GM21447 (cell line): ENCODE measurements at regions not wholly inside any gene's neighbourhood (a gene's known extent, or its start where the extent isn't known, plus 50 kb on each side); places are given as distances from the start of the nearest gene placed in this dataset.

Source experiments
- ATAC-seq: cut with Tn5 transposase; IDR thresholded peaks from one replicate; pipeline ENCODE4 v1.9.1; 2021; ENCODE audit not compliant: unreplicated experiment

DNA sequence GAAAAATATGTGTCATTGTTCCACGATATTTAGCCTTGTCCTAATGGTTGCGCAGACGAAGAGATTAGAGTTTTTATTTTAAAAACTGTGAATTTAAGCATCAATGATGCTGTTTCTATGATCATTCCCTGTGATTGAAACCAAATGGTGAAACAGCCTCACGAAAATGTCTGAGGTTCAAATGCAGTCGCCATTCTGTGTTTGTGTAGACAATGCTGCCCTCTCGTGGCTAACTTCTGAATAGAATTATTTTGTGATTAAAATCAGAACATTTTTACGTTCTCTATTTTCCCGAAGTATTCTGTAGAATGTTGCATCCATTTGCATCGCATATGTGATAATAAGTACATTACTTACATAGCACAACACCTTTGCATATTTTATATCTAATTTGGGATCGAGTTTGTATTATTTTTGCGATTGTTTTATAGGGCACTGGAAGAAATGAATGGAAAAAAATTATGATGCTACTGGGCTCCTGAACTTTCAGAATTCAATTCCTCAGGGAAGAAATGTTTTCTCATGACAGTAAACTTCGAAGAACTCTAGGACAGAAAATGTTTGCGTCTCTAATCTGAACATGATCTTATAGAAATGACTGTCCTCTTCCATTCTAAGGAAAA lies 54.8 kb upstream of the CREB1 start:
- ATAC-seq = no peak

DNA sequence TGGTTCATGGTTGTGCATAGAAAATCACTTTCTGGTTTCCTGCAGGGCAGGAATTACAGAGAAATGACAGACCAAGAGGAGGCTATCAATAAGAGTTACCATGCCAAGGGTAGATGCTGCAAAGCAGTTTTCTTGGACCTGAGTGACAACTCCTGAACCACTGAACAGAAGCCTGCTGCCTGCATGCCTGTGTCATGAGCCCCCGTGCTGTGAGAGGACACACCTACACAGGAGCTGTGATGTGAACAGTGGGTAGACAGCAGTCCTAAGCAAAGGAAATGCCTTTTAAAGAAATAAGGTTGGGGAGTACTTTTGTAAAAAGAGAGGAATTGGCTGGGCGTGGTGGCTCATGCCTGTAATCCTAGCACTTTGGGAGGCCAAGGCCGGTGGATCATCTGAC lies 54.2 kb upstream of the CREB1 start:
- ATAC-seq = no peak

DNA sequence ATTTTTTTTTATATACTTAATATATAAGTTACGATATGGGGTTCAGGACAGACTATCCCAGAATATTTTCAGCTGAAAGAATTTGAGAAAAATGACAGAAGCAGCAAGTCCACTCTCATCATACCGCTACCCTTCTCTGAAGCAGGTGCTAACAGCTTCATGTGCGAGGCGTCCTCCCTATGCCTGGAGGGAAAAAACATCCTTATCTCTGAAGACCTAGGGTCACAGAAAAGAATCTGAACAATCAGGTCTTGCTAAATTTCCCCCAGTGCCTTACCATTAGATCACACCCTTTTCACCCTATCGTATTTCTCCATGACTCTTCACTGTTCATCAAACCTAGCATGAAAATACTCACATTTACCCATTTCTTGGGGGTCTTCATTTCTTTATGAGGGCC lies 51.9 kb upstream of the CREB1 start:
- no peak for ATAC-seq

DNA sequence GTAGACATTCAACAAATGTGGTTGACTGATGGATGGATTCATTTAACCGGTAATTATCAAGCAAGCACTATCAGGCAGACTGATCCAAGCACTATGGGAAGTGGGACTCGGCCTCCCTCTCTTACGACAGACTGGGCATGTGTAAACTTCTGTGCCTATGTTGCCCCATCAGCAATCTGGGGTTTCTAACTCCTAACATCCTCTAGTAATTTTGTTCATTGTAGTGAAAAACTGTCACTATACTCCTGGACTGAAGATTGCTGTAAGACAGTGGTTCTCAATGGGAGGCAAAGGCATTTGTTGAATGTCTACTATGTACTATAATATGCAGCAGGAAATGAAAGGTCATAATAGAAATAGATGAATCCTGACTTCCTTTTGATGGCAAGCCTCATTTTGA lies 51.2 kb upstream of the CREB1 start:
- ATAC-seq = no peak

DNA sequence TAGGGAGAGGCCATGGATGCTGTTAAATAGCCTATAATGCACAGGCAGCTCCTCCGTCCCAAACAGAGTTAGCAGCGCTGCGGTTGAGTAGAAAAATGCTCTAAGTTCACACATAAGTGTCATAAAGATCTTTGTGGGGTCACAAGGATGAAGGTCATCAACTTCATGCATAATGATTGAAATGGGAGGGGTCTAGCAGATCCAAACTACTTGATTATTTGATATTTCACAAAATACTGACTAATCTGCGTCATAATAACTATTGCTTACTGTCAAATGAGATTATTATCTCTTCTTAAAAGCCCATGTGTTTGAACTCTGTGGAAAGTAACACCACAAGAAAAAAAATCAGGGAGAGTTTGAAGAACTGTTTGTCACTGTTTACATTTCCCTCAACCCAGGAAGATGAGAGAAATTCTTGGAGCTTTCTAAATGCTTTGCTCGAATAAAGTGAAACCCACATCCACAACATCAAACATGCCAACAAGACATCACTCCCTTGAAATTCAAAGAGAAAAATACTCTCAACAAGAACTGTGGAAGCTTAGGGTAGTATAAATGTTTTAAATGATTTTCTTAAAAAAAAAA lies 50.5 kb upstream of the CREB1 start:
- ATAC-seq = no peak
